Esophagus muscularis mucosa (tissue), 3 donors: ENCODE measurements at regions not wholly inside any gene's neighbourhood (a gene's known extent, or its start where the extent isn't known, plus 50 kb on each side); places are given as distances from the start of the nearest gene placed in this dataset.

Experiments
- CTCF ChIP-seq, 3 experiments: fragments of 200-600 bp in 2 of 3; fragments of 450-650 bp in 1 of 3; sonication (generic) in 2 of 3; IDR thresholded peaks; one replicate each; pipeline ENCODE4 v1.5.1; 2017 to 2019; ENCODE audit warnings: antibody characterized with exemption in 3 of 3, mild to moderate bottlenecking in 2 of 3, moderate library complexity in 1 of 3
- POLR2A ChIP-seq: fragments of 450-650 bp; IDR thresholded peaks from one replicate; pipeline ENCODE4 v1.6.1; 2017; ENCODE audit warnings: antibody characterized with exemption, moderate library complexity, mild to moderate bottlenecking, low read depth
- POLR2AphosphoS5 ChIP-seq, 2 donors: sonication (generic); formaldehyde crosslinking; IDR thresholded peaks; one replicate each; pipeline ENCODE4 v1.6.1; 2017; ENCODE audit warnings: antibody characterized with exemption in 2 of 2

DNA sequence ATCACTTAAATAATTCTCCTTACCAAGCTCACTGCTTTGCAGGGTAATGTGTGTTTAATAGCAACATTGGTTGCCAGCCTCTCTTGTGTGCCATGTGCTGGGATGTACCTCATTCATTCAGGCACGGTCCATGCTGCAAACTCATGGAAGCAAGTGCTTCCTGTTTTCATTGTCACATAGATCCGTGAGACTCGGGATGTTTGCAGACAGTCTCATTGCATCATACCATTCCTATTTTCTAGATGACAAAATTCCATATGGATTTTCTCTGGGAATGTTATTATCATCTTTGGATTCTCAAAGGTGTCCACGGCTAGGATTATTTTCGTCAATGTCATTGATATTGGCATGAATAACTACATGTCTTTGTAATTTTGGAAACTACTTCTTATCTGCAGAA, 60.0 kb upstream of the HDAC4 start:
- TF ChIP-seq CTCF (IDR thresholded peaks at IDR 0.05) (no peak), POLR2A (no peak), POLR2AphosphoS5 (IDR thresholded peaks at IDR 0.05) (no peak)
